Endothelial cell of umbilical vein (primary cell): ENCODE measurements at regions not wholly inside any gene's neighbourhood (a gene's known extent, or its start where the extent isn't known, plus 50 kb on each side); places are given as distances from the start of the nearest gene placed in this dataset.

Experiments
- BruUV-seq: library from RNA; stranded (reverse); fragments of 400-500 nt; replicated peaks from 2 replicates; lab custom pipeline; 2021; lab: Mats Ljungman, UMichigan
- CTCF ChIA-PET: fragments of 300-600, 350-600 bp; sonication (Branson Sonifier 250); formaldehyde crosslinking; loops from one replicate; lab custom pipeline; 2021; ENCODE audit warnings: antibody characterized with exemption, inconsistent platforms; lab: Charles Lee
- POLR2A ChIA-PET: fragments of 300-600, 350-600 bp; sonication (Branson Sonifier 250); formaldehyde crosslinking; loops from one replicate; lab custom pipeline; 2021; ENCODE audit warnings: antibody characterized with exemption, inconsistent platforms; lab: Charles Lee
- DNase-seq: peaks from one replicate; pipeline ENCODE4 v3.0.0-alpha.2; 2011; ENCODE audit warnings: low read depth, low spot score
- FAIRE-seq: peaks from 2 replicates; lab custom pipeline; 2011; peaks lifted over from hg19 to GRCh38; lab: Jason Lieb, UNC
- H2AFZ ChIP-seq: 2 replicates; pipeline ENCODE4 v1.6.0; 2012; ENCODE audit warnings: low read depth, low read length, control low read depth, inconsistent platforms
- H3K27ac ChIP-seq: 2 replicates; pipeline ENCODE4 v1.5.1; 2011; ENCODE audit warnings: low read depth, mild to moderate bottlenecking, control low read depth, low read length, moderate library complexity; ENCODE audit not compliant: insufficient read depth
- H3K27me3 ChIP-seq, 2 experiments: 2 replicates each; pipeline versions ENCODE4 v1.6.0 to v1.6.1; 2011; ENCODE audit warnings: low read length in 2 of 2, mixed read lengths in 1 of 2; ENCODE audit not compliant: control insufficient read depth in 2 of 2, insufficient read depth in 2 of 2
- H3K36me3 ChIP-seq, 2 experiments: 2 replicates in 1 of 2; 3 replicates in 1 of 2; pipeline ENCODE4 v1.5.1; 2011; ENCODE audit warnings: low read length in 2 of 2, mild to moderate bottlenecking in 1 of 2, moderate library complexity in 1 of 2; ENCODE audit not compliant: control insufficient read depth in 2 of 2, insufficient read depth in 2 of 2; ENCODE audit errors: extremely low read depth in 1 of 2
- H3K4me1 ChIP-seq: 3 replicates; pipeline ENCODE4 v1.5.1; 2011; ENCODE audit warnings: mild to moderate bottlenecking, low read length; ENCODE audit not compliant: control insufficient read depth, insufficient read depth; ENCODE audit errors: extremely low read depth
- H3K4me2 ChIP-seq: 2 replicates; pipeline ENCODE4 v1.6.1; 2011; ENCODE audit warnings: low read length, control low read depth, mixed read lengths; ENCODE audit not compliant: insufficient read depth
- H3K4me3 ChIP-seq, 3 experiments: fragments of 200-600 bp in 1 of 3; sonication (generic), shearing (Covaris generic) in 1 of 3; replicated peaks in 1 of 3; 2 replicates each; pipeline ENCODE4 v1.5.1; 2011 to 2016; ENCODE audit warnings: control low read depth in 3 of 3, low read length in 3 of 3, mild to moderate bottlenecking in 2 of 3, inconsistent platforms in 1 of 3, low read depth in 1 of 3, moderate library complexity in 1 of 3; ENCODE audit not compliant: insufficient read depth in 1 of 3
- H3K79me2 ChIP-seq: 2 replicates; pipeline ENCODE4 v1.6.0; 2012; ENCODE audit warnings: low read length, inconsistent platforms; ENCODE audit not compliant: control insufficient read depth, insufficient read depth
- H3K9ac ChIP-seq: replicated peaks from 2 replicates; pipeline ENCODE3; 2011; ENCODE audit warnings: low read length, control low read depth; ENCODE audit not compliant: insufficient read depth; ENCODE audit errors: extremely low read depth
- H3K9me1 ChIP-seq: replicated peaks from 3 replicates; pipeline ENCODE4 v1.6.0; 2011; ENCODE audit warnings: mild to moderate bottlenecking, low read length; ENCODE audit not compliant: control insufficient read depth, insufficient read depth; ENCODE audit errors: extremely low read depth
- H3K9me3 ChIP-seq: replicated peaks from 2 replicates; pipeline ENCODE4 v1.5.1; 2012; ENCODE audit warnings: low read length, inconsistent platforms; ENCODE audit not compliant: control insufficient read depth, insufficient read depth
- H4K20me1 ChIP-seq: replicated peaks from 2 replicates; pipeline ENCODE3; 2011; ENCODE audit warnings: mild to moderate bottlenecking, low read length; ENCODE audit not compliant: control insufficient read depth, insufficient read depth; ENCODE audit errors: extremely low read depth
- EZH2 ChIP-seq: IDR thresholded peaks from 2 replicates; pipeline ENCODE4 v1.6.1; 2012; ENCODE audit warnings: borderline replicate concordance, low read depth, mild to moderate bottlenecking, moderate library complexity, low read length, inconsistent platforms; ENCODE audit not compliant: severe bottlenecking
- FOS ChIP-seq: IDR thresholded peaks from 2 replicates; pipeline ENCODE4 v1.6.1; 2011; ENCODE audit warnings: mild to moderate bottlenecking, low read length, moderate library complexity, borderline replicate concordance; ENCODE audit not compliant: insufficient read depth
- GATA2 ChIP-seq: IDR thresholded peaks from 2 replicates; pipeline ENCODE4 v1.7.0; 2011; ENCODE audit warnings: low read depth, mild to moderate bottlenecking, moderate library complexity, mixed read lengths, low read length; ENCODE audit not compliant: insufficient read length, insufficient read depth
- JUN ChIP-seq: IDR thresholded peaks from 2 replicates; pipeline ENCODE4 v1.6.1; 2011; ENCODE audit warnings: borderline replicate concordance, low read depth; ENCODE audit not compliant: insufficient read length, insufficient read depth
- MAX ChIP-seq: IDR thresholded peaks from 2 replicates; pipeline ENCODE4 v1.6.1; 2011; ENCODE audit not compliant: insufficient read depth, insufficient read length
- MYC ChIP-seq: IDR thresholded peaks from one replicate; pipeline ENCODE4 v1.6.1; 2011; ENCODE audit warnings: mild to moderate bottlenecking, low read depth, low read length
- POLR2A ChIP-seq: IDR thresholded peaks from 2 replicates; pipeline ENCODE4 v1.6.1; 2012; ENCODE audit warnings: low read depth, mild to moderate bottlenecking, control low read depth, low read length
- POLR2AphosphoS5 ChIP-seq: IDR thresholded peaks from 2 replicates; pipeline ENCODE4 v1.6.1; 2012; ENCODE audit warnings: low read depth, mild to moderate bottlenecking, control low read depth, low read length, moderate library complexity; ENCODE audit not compliant: insufficient read depth
- dilution Hi-C: fragments of 300-500 bp; cut with MboI; formaldehyde crosslinking; loops from one replicate; pipeline ENCODE4 v1.15.0; 2019; ENCODE audit warnings: low sequenced_read_pairs; ENCODE audit not compliant: extremely low pct_ligation_motif_present
- intact Hi-C: fragments of 100-400 bp; cut with micrococcal nuclease; formaldehyde crosslinking; loops from one replicate; pipeline ENCODE4 v1.10.0; 2022
- TF ChIP-seq, protein P1 (sequence below), 2 donors: IDR thresholded peaks; 1 replicate in 1 of 2; 2 replicates in 1 of 2; pipeline ENCODE4 v1.5.1; 2011; ENCODE audit warnings: low read length in 2 of 2, mild to moderate bottlenecking in 2 of 2, moderate library complexity in 2 of 2, control low read depth in 1 of 2, inconsistent platforms in 1 of 2, low read depth in 1 of 2; ENCODE audit not compliant: insufficient read depth in 1 of 2; ENCODE audit errors: extremely low read depth in 1 of 2

DNA sequence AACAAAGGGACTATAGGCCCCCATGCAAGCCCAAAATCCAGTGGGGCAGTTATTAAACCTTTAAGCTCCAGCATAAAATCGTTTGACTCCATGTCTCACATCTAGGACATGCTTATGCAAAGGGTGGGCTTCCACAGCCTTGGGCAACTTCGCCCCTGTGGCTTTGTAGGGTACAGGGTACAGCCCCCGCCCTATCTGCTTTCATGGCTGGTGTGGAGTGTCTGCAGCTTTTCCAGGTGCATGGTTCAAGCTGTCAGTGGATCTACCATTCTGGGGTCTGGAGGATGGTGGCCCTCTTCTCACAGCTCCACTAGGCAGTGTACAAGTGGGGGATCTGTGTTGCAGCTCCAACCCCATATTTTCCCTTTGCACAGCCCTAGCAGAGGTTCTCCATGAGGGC, 559.8 kb upstream of the TECRL start:
- H3K36me3 ChIP-seq = no peaks in the 10 kb centered on the region
- no TSS peak for BruUV-seq
- no peak overlapping the region for H3K4me2 ChIP-seq
- no peaks in the 10 kb centered on the region for H3K9me1 ChIP-seq
- no peaks in the 10 kb centered on the region for H3K27me3 ChIP-seq
- H4K20me1 ChIP-seq = no peaks in the 10 kb centered on the region
- TF ChIP-seq POLR2A = no peak
- TF ChIP-seq FOS = no peak
- no peak for TF ChIP-seq JUN
- no peak for TF ChIP-seq MYC
- TF ChIP-seq EZH2 = no peak
- TF ChIP-seq GATA2 = no peak
- TF ChIP-seq MAX = no peak
- no peak for TF ChIP-seq POLR2AphosphoS5
- TF ChIP-seq, protein P1, sequence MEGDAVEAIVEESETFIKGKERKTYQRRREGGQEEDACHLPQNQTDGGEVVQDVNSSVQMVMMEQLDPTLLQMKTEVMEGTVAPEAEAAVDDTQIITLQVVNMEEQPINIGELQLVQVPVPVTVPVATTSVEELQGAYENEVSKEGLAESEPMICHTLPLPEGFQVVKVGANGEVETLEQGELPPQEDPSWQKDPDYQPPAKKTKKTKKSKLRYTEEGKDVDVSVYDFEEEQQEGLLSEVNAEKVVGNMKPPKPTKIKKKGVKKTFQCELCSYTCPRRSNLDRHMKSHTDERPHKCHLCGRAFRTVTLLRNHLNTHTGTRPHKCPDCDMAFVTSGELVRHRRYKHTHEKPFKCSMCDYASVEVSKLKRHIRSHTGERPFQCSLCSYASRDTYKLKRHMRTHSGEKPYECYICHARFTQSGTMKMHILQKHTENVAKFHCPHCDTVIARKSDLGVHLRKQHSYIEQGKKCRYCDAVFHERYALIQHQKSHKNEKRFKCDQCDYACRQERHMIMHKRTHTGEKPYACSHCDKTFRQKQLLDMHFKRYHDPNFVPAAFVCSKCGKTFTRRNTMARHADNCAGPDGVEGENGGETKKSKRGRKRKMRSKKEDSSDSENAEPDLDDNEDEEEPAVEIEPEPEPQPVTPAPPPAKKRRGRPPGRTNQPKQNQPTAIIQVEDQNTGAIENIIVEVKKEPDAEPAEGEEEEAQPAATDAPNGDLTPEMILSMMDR (IDR thresholded peaks at IDR 0.05; ENCODE audit: extremely low read depth in 1 of 2, insufficient read depth in 1 of 2, low read depth in 1 of 2, low read length in 2 of 2) = no peak
- no peak overlapping the region for H3K27ac ChIP-seq
- dilution Hi-C loops = no loop called here
- H3K9me3 ChIP-seq = no peaks in the 10 kb centered on the region
- DNase-seq (no peak), FAIRE-seq (no peak)
- H3K4me3 ChIP-seq = no peak overlapping the region
- no peaks in the 10 kb centered on the region for H3K79me2 ChIP-seq
- no peak overlapping the region for H2AFZ ChIP-seq
- H3K9ac ChIP-seq = no peak overlapping the region
- ChIA-PET CTCF (no interaction called here), POLR2A (no interaction called here)
- H3K4me1 ChIP-seq = no peaks in the 10 kb centered on the region
- intact Hi-C loops = no loop called here
